ENCODE measurements at regions not wholly inside any gene's neighbourhood (a gene's known extent, or its start where the extent isn't known, plus 50 kb on each side); places are given as distances from the start of the nearest gene placed in this dataset.

DNA sequence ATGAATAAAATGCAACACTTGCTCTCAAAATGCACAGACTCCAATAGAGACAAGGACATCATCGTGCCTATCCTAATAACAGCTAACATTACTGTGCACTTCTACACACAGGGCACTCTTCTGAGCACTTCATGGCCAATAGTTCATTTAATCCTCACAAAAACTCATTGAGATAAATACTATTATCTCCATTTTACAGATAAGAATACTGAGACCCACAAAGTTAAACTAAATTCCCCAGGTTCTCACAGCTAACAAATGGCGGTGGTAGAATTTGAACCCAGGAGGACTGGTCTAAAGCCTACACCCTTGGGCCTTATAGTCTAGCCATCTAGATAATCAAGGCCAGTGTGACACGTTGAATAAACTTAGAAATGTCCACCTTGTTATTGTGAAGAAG lies 328.6 kb downstream of the RRAGC start:
- Histone ChIP-seq H3K9me3 (no peaks in the 10 kb centered on the region), H3K4me1 (ENCODE audit: control insufficient read depth in 1 of 2, low read depth in 2 of 2) (no peaks in the 10 kb centered on the region), H3K27ac (no peak overlapping the region), H3K4me3 (no peak overlapping the region), H3K36me3 (no peaks in the 10 kb centered on the region), H3K27me3 (replicated peaks; ENCODE audit: insufficient read depth) (no peaks in the 10 kb centered on the region)
- no peak for ATAC-seq (ENCODE audit: insufficient number of reproducible peaks, low FRiP score, low read depth)
- TF ChIP-seq, protein P1, sequence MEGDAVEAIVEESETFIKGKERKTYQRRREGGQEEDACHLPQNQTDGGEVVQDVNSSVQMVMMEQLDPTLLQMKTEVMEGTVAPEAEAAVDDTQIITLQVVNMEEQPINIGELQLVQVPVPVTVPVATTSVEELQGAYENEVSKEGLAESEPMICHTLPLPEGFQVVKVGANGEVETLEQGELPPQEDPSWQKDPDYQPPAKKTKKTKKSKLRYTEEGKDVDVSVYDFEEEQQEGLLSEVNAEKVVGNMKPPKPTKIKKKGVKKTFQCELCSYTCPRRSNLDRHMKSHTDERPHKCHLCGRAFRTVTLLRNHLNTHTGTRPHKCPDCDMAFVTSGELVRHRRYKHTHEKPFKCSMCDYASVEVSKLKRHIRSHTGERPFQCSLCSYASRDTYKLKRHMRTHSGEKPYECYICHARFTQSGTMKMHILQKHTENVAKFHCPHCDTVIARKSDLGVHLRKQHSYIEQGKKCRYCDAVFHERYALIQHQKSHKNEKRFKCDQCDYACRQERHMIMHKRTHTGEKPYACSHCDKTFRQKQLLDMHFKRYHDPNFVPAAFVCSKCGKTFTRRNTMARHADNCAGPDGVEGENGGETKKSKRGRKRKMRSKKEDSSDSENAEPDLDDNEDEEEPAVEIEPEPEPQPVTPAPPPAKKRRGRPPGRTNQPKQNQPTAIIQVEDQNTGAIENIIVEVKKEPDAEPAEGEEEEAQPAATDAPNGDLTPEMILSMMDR (IDR thresholded peaks at IDR 0.05), result no peak
- no peak for DNase-seq (ENCODE audit: low spot score)

DNA sequence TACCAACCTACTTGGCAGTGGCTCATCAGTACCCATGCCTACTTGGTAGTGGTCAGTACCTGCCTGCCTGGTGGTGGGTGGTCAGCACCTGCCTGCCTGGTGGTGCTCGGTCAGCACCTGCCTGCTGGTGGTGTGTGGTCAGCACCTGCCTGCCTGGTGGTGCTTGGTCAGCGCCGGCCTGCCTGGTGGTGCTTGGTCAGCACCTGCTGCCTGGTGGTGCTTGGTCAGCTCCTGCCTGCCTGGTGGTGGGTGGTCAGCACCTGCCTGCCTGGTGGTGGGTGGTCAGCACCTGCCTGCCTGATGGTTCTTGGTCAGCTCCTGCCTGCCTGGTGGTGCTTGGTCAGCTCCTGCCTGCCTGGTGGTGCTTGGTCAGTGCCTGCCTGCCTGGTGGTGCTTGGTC lies 329.6 kb downstream of the RRAGC start:
- no peaks in the 10 kb centered on the region for H3K27me3 ChIP-seq (replicated peaks; ENCODE audit: insufficient read depth)
- TF ChIP-seq, protein P1 (IDR thresholded peaks at IDR 0.05), result no peak
- no peak overlapping the region for H3K4me3 ChIP-seq
- no peaks in the 10 kb centered on the region for H3K9me3 ChIP-seq
- DNase-seq (ENCODE audit: low spot score), result no peak
- H3K27ac ChIP-seq, result no peak overlapping the region
- H3K36me3 ChIP-seq, result no peaks in the 10 kb centered on the region
- no peak for ATAC-seq (ENCODE audit: insufficient number of reproducible peaks, low FRiP score, low read depth)
- H3K4me1 ChIP-seq (ENCODE audit: control insufficient read depth in 1 of 2, low read depth in 2 of 2), result no peaks in the 10 kb centered on the region

DNA sequence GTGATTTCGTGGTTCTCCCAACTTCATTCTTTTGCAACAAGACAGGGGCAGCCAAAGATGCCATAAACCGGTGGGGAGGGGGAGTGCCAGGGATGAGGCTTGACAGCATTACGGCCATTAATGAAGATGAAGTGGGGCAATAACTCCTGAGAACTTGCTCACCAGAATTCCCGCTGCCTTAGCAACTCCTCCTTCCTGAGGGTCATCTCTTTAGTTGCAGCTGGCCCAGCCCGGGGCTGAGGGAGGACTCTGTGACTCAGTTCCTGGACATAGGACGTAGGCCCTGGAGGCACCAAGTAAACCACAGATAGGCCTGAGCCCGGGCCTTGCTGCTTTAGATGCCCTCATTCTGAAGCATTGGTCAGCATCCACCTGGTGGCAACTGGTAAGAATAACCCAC lies 330.2 kb downstream of the RRAGC start:
- Histone ChIP-seq H3K27me3 (replicated peaks; ENCODE audit: insufficient read depth) (no peaks in the 10 kb centered on the region), H3K9me3 (no peaks in the 10 kb centered on the region), H3K27ac (no peak overlapping the region), H3K36me3 (no peaks in the 10 kb centered on the region), H3K4me1 (ENCODE audit: control insufficient read depth in 1 of 2, low read depth in 2 of 2) (no peaks in the 10 kb centered on the region), H3K4me3 (no peak overlapping the region)
- no peak for DNase-seq (ENCODE audit: low spot score)
- no peak for ATAC-seq (ENCODE audit: insufficient number of reproducible peaks, low FRiP score, low read depth)
- TF ChIP-seq, protein P1 (IDR thresholded peaks at IDR 0.05), result no peak

DNA sequence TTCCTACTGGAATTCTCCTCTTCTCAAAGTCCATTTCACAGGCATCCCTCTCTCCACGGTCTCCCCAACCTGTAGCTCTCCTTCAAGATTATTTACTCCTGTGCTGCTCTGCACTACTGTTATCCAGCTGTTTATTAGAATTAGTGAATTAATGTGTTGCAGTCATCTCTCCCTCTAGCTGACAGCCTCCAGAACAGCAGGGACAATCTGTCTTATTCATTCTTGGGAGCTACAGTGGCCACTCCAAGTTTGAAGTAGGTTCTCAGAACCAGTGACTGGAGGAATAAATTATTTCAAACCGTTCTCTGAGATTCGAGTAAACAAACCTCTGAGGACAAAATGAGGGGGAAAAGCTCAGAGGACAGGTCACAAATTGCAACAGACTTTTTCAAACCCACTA lies 330.9 kb downstream of the RRAGC start:
- H3K27me3 ChIP-seq (replicated peaks; ENCODE audit: insufficient read depth), result no peaks in the 10 kb centered on the region
- ATAC-seq (ENCODE audit: insufficient number of reproducible peaks, low FRiP score, low read depth) (no peak), DNase-seq (ENCODE audit: low spot score) (no peak)
- TF ChIP-seq, protein P1 (IDR thresholded peaks at IDR 0.05), result no peak
- H3K4me1 ChIP-seq (ENCODE audit: control insufficient read depth in 1 of 2, low read depth in 2 of 2), result no peaks in the 10 kb centered on the region
- H3K9me3 ChIP-seq, result no peaks in the 10 kb centered on the region
- H3K36me3 ChIP-seq, result no peaks in the 10 kb centered on the region
- H3K27ac ChIP-seq, result no peak overlapping the region
- no peak overlapping the region for H3K4me3 ChIP-seq

DNA sequence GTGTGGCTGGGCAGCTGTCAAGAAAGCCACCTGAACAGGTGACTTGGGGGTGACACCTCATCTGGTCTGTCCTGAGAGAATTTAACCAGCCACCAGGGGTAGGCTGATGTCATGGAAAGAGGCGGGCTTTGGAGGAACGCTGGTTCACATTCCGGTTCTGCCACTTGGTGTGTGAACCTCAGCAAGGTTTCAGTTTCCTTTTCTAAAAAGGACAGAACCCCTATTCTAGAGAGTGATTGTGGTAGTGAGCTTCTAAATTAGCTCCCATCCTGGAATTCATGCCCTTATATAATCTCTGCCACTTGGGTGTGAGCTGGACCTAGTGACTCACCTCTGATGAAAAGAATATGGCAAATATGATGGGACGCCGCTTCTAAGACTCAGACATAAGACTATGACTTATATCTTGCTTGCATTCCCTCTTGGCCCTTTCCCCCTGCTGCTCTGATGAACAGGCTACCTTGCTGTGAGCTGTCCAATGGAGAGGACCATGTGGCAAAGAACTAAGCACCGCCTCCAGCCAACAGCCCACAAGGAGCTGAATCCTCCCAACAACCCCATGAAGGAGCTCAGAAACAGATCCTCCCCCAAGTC lies 332.1 kb downstream of the RRAGC start:
- H3K27me3 ChIP-seq (replicated peaks; ENCODE audit: insufficient read depth), result no peaks in the 10 kb centered on the region
- ATAC-seq (ENCODE audit: insufficient number of reproducible peaks, low FRiP score, low read depth) (no peak), DNase-seq (ENCODE audit: low spot score) (no peak)
- no peak overlapping the region for H3K27ac ChIP-seq
- H3K36me3 ChIP-seq, result no peaks in the 10 kb centered on the region
- no peak overlapping the region for H3K4me3 ChIP-seq
- no peaks in the 10 kb centered on the region for H3K9me3 ChIP-seq
- no peaks in the 10 kb centered on the region for H3K4me1 ChIP-seq (ENCODE audit: control insufficient read depth in 1 of 2, low read depth in 2 of 2)
- TF ChIP-seq, protein P1 (IDR thresholded peaks at IDR 0.05), result no peak

Data from thoracic aorta (tissue), 2 donors.